ENCODE measurements at regions not wholly inside any gene's neighbourhood (a gene's known extent, or its start where the extent isn't known, plus 50 kb on each side); places are given as distances from the start of the nearest gene placed in this dataset.

DNA sequence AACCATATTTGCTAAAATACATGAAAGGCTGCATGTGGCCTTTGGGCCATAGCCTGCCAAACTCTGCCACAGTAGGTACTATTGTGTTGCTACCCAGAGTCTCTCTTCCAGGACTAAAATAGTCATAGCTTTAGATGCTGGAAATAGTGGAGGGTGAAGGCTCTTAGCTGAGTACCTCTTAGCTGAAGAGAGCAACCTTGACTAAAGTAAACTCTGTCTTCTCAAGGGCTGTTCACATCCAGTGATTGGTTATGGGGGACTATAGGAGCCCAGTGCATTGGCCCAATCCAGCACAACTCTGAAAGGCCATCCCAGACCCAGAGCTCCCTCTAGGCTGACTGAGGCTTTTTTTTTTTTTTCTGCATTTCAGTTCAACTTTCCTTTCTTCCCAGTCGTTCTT, 117.8 kb upstream of the ACP3 start (continued):
- TF ChIP-seq, protein P1, sequence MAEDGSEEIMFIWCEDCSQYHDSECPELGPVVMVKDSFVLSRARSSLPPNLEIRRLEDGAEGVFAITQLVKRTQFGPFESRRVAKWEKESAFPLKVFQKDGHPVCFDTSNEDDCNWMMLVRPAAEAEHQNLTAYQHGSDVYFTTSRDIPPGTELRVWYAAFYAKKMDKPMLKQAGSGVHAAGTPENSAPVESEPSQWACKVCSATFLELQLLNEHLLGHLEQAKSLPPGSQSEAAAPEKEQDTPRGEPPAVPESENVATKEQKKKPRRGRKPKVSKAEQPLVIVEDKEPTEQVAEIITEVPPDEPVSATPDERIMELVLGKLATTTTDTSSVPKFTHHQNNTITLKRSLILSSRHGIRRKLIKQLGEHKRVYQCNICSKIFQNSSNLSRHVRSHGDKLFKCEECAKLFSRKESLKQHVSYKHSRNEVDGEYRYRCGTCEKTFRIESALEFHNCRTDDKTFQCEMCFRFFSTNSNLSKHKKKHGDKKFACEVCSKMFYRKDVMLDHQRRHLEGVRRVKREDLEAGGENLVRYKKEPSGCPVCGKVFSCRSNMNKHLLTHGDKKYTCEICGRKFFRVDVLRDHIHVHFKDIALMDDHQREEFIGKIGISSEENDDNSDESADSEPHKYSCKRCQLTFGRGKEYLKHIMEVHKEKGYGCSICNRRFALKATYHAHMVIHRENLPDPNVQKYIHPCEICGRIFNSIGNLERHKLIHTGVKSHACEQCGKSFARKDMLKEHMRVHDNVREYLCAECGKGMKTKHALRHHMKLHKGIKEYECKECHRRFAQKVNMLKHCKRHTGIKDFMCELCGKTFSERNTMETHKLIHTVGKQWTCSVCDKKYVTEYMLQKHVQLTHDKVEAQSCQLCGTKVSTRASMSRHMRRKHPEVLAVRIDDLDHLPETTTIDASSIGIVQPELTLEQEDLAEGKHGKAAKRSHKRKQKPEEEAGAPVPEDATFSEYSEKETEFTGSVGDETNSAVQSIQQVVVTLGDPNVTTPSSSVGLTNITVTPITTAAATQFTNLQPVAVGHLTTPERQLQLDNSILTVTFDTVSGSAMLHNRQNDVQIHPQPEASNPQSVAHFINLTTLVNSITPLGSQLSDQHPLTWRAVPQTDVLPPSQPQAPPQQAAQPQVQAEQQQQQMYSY (CRISPR knock-in tag; IDR thresholded peaks at IDR 0.05) = no peak

DNA sequence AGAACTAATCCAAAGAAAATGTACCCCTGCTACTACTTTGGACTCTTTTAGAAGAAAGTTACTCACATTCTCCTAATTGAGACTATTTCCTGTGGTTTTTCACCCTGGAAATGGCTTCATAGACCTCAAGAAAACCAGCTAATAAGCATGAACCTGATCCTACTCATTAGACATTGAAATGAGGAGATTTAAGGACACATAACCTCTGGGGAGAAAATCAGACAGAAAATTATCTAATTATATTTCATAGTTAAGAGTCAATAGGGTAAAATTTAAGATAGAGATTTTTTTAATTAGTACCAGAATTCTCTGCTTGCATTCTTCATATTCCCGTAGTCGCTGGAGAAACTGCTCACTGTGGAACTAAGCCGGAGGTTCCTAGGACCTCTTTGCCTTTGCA, 114.6 kb upstream of the ACP3 start:
- Histone ChIP-seq H3K9me3 (ENCODE audit: low read length) (no peaks in the 10 kb centered on the region), H4K20me1 (ENCODE audit: insufficient read depth, low read length) (no peaks in the 10 kb centered on the region), H3K79me2 (ENCODE audit: insufficient read depth, low read length) (no peaks in the 10 kb centered on the region), H3K27ac (ENCODE audit: extremely low read length, insufficient read depth, low read length) (no peak overlapping the region), H2AFZ (ENCODE audit: low read length) (no peak overlapping the region), H3K36me3 (replicated peaks in 1 of 2; ENCODE audit: control insufficient read depth in 1 of 2, insufficient read depth in 2 of 2, low read length in 2 of 2) (no peaks in the 10 kb centered on the region), H3K27me3 (ENCODE audit: control insufficient read depth in 1 of 2, insufficient read depth in 2 of 2, low read length in 2 of 2) (peaks cover 0 to 6% of the 10 kb centered on the region in 2 experiments; a peak in 1 of 5 replicates), H3K4me1 (ENCODE audit: insufficient read depth, low read length) (no peaks in the 10 kb centered on the region), H3K4me3 (replicated peaks in 1 of 3; ENCODE audit: insufficient read depth in 1 of 3, low read depth in 2 of 3, low read length in 3 of 3) (no peak overlapping the region), H3K9ac (ENCODE audit: insufficient read depth, low read depth, low read length) (no peak overlapping the region), H3K4me2 (ENCODE audit: low read depth, low read length) (no peak overlapping the region)
- DNase-seq (ENCODE audit: low spot score) (no peak), FAIRE-seq (no peak), ATAC-seq (no peak)
- ChIA-PET POLR2A (no interaction called here), CTCF (ENCODE audit: low intra/inter-chr PET ratio, low total read pairs) (no interaction called here)
- 15% methylated on average over 3 of the region's 3 CpGs for WGBS (ENCODE audit: low lambda C conversion rate)
- in situ Hi-C loops (cut with HindIII; ENCODE audit: extremely low pct_ligation_motif_present, low pct_unique_long_range_greater_than_20kb) = no loop called here
- TF ChIP-seq ZSCAN22 (CRISPR knock-in tag; IDR thresholded peaks at IDR 0.05) (no peak), ZNF253 (CRISPR knock-in tag; IDR thresholded peaks at IDR 0.05; ENCODE audit: borderline replicate concordance) (no peak), IKZF1 (IDR thresholded peaks at IDR 0.05) (no peak), HCFC1 (IDR thresholded peaks at IDR 0.05; ENCODE audit: low read depth, low read length) (no peak), MXD4 (CRISPR knock-in tag; IDR thresholded peaks at IDR 0.05) (no peak), HHEX (CRISPR knock-in tag; IDR thresholded peaks at IDR 0.05) (no peak), ZNF615 (CRISPR knock-in tag; IDR thresholded peaks at IDR 0.05; ENCODE audit: borderline replicate concordance) (no peak)
- TF ChIP-seq, protein P2, sequence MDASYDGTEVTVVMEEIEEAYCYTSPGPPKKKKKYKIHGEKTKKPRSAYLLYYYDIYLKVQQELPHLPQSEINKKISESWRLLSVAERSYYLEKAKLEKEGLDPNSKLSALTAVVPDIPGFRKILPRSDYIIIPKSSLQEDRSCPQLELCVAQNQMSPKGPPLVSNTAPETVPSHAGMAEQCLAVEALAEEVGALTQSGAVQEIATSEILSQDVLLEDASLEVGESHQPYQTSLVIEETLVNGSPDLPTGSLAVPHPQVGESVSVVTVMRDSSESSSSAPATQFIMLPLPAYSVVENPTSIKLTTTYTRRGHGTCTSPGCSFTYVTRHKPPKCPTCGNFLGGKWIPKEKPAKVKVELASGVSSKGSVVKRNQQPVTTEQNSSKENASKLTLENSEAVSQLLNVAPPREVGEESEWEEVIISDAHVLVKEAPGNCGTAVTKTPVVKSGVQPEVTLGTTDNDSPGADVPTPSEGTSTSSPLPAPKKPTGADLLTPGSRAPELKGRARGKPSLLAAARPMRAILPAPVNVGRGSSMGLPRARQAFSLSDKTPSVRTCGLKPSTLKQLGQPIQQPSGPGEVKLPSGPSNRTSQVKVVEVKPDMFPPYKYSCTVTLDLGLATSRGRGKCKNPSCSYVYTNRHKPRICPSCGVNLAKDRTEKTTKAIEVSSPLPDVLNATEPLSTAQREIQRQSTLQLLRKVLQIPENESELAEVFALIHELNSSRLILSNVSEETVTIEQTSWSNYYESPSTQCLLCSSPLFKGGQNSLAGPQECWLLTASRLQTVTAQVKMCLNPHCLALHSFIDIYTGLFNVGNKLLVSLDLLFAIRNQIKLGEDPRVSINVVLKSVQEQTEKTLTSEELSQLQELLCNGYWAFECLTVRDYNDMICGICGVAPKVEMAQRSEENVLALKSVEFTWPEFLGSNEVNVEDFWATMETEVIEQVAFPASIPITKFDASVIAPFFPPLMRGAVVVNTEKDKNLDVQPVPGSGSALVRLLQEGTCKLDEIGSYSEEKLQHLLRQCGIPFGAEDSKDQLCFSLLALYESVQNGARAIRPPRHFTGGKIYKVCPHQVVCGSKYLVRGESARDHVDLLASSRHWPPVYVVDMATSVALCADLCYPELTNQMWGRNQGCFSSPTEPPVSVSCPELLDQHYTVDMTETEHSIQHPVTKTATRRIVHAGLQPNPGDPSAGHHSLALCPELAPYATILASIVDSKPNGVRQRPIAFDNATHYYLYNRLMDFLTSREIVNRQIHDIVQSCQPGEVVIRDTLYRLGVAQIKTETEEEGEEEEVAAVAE (CRISPR knock-in tag; IDR thresholded peaks at IDR 0.05; ENCODE audit: borderline replicate concordance) = no peak
- TF ChIP-seq, protein P3, sequence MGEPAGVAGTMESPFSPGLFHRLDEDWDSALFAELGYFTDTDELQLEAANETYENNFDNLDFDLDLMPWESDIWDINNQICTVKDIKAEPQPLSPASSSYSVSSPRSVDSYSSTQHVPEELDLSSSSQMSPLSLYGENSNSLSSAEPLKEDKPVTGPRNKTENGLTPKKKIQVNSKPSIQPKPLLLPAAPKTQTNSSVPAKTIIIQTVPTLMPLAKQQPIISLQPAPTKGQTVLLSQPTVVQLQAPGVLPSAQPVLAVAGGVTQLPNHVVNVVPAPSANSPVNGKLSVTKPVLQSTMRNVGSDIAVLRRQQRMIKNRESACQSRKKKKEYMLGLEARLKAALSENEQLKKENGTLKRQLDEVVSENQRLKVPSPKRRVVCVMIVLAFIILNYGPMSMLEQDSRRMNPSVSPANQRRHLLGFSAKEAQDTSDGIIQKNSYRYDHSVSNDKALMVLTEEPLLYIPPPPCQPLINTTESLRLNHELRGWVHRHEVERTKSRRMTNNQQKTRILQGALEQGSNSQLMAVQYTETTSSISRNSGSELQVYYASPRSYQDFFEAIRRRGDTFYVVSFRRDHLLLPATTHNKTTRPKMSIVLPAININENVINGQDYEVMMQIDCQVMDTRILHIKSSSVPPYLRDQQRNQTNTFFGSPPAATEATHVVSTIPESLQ (CRISPR knock-in tag; conservative IDR thresholded peaks at IDR 0.05) = no peak
- BruUV-seq (replicated peaks) = no TSS peak
- intact Hi-C loops (cut with micrococcal nuclease; ENCODE audit: unreplicated experiment) = no loop called here

Measured in HepG2 (cell line).